Brain microvascular endothelial cell (primary cell): ENCODE measurements at regions not wholly inside any gene's neighbourhood (a gene's known extent, or its start where the extent isn't known, plus 50 kb on each side); places are given as distances from the start of the nearest gene placed in this dataset.
"Not testable (repeated sequence)": the region's sequence is repeated elsewhere in the genome, so short reads cannot be mapped to it uniquely, and the experiment has no call there.

Source experiments
- DNase-seq: peaks from one replicate; pipeline ENCODE4 v3.0.0-alpha.2; 2020
- H3K27ac ChIP-seq: fragments of 250-450 bp; sonication (Bioruptor Pico); 2 replicates; pipeline ENCODE4 v1.5.1; 2020; ENCODE audit warnings: mild to moderate bottlenecking, moderate library complexity
- H3K27me3 ChIP-seq: fragments of 250-450 bp; sonication (Bioruptor Pico); replicated peaks from 2 replicates; pipeline ENCODE4 v1.5.1; 2020; ENCODE audit warnings: mild to moderate bottlenecking
- H3K36me3 ChIP-seq: fragments of 250-450 bp; sonication (Bioruptor Pico); replicated peaks from 2 replicates; pipeline ENCODE4 v1.5.1; 2020; ENCODE audit warnings: mild to moderate bottlenecking
- H3K4me3 ChIP-seq: 2 replicates; pipeline ENCODE4 v1.5.1; 2011; ENCODE audit warnings: low read depth, mild to moderate bottlenecking, control low read depth, low read length, moderate library complexity
- CTCF ChIP-seq: IDR thresholded peaks from 2 replicates; pipeline ENCODE4 v1.5.1; 2011; ENCODE audit warnings: low read depth, mild to moderate bottlenecking, moderate library complexity, low read length, control low read depth, inconsistent platforms; ENCODE audit errors: missing control alignments
- in situ Hi-C: cut with HindIII; loops from 2 replicates; pipeline ENCODE4 v1.10.0; 2017; ENCODE audit warnings: low sequenced_read_pairs, low pct_ligation_motif_present

DNA sequence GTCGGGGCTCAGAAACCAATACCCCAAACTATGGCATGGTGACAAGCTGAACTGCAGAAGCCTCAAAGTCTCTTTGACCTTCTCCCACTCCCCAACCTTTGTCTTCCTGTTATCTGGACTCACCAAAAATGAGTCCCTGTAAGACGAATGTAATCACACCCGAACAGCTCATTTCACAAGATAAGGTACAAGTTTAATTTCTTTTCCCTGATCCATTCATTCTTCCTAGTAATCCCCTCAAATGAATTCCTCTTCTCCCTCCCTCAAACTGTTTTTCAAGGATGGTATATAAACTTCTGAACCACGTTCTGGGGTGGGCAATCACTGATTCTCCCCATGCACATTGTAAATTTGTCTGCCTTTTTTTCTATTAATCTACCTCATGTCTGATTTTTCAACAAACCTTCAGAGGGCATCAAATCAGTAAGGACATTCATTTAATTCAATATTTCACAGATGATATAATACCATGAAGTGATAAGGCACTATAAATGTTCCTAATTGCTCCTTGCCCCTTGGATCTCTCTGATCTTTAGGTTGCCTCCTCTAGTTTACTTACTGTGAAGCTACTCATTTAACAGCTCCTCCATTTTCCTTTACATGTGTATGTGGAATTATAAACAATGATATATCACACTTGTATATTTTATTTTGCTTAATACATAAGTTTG, 77.2 kb downstream of the OR2B2 start:
- Histone ChIP-seq H3K27ac (no peak overlapping the region), H3K36me3 (no peaks in the 10 kb centered on the region), H3K4me3 (no peak overlapping the region), H3K27me3 (no peaks in the 10 kb centered on the region)
- no peak for TF ChIP-seq CTCF
- in situ Hi-C loops: no loop called here
- DNase-seq: no peak

GRCh38 chr6:27834384-27834783, 77.8 kb downstream of the OR2B2 start:
- H3K27ac ChIP-seq: no peak overlapping the region
- in situ Hi-C loops: no loop called here
- no peak for TF ChIP-seq CTCF

DNA sequence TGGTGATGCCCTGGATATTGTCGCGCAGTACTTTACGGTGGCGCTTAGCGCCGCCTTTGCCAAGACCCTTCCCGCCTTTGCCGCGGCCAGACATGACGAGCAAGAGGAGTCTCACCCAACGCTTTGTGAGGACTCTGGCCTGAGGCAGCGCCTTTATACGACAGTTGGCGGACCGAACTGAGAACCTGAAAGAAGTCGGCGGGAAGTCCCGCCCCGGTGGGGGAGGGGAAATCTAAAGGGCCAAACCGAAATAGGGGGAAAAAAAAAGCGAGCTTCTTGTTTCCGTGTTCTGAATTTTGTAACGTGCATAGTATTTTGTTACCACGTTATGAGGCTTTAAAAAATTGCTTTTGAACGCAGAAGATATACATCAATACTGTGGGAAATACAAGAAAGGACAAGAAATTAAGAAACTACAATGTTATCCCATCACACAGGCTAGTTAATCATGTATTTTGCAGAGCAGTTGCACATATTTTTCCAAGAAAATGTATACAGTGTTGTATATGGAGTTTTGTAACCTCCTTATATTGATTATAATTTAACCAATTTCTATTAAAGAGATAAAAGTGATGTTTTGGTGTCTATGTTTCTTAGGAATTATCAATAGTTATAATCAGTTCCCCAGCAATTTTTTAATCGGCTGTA, 80.6 kb downstream of the OR2B2 start:
- H3K36me3 ChIP-seq, in situ Hi-C loops, H3K27me3 ChIP-seq: not testable (repeated sequence)
- Histone ChIP-seq H3K27ac (peak overlapping the region; percentile 39), H3K4me3 (peak overlapping the region; percentile 39)
- peak; percentile 60 for DNase-seq

More at GRCh38 chr6:27834384-27834783, 77.8 kb downstream of the OR2B2 start:
- Histone ChIP-seq H3K27me3 (no peaks in the 10 kb centered on the region), H3K36me3 (no peaks in the 10 kb centered on the region), H3K4me3 (no peak overlapping the region)
- DNase-seq: no peak

DNA sequence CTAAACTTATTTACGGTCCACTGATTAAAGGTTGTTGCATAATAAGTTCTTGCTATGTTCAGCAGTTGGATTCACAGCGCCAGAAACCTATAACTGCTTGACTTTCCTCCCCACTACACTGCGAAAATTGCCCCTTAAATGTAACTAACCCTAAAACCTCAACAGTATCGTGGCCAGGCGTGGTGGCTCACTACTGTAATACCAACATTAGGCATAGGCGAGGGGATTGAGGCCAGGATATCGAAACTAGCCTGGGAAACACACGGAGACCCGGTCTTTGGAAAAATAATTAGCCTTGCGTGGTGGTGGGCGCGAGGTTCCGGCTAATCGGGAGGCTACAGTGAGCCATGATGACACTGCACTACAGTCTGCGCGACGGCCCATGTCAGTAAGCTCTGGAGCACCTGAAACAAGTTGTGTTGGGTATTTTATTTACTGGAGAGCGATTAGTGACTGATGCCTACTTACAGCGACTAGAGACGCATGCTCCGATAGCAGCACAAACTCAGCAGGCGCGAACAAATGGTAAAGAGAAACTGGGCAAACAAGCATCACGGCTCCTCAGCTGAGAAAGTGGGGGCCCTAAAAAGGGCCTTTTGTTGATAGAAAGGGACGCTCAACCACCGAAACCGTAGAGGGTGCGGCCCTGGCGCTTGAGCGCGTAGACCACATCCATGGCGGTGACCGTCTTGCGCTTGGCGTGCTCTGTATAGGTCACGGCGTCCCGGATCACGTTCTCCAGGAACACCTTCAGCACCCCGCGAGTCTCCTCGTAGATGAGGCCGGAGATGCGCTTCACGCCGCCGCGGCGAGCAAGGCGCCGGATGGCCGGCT, 81.4 kb downstream of the OR2B2 start:
- H3K36me3 ChIP-seq, in situ Hi-C loops, H3K27me3 ChIP-seq: not testable (repeated sequence)
- peak overlapping the region; percentile 78 for H3K27ac ChIP-seq
- peak overlapping the region; percentile 71 for H3K4me3 ChIP-seq
- DNase-seq: peak; percentile 13

DNA sequence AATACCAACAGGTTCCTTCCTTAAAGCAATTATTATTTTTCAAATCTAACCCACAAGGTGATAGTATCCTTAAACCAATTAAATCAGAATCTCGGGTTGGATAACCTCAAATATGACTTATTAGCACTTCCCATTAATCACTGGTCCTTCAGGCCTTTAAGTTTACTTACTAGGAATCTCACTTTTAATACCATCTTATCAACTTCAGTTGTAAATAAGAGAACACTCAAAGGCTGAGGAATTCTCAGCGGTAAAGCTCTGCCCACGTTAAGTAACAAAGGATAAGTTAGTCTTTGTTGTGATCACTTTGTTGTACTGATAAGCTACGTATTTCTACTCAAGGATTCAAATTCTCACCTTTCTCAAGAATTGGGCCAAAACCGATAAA, 82.0 kb downstream of the OR2B2 start:
- in situ Hi-C loops: no loop called here
- H3K4me3 ChIP-seq: peak overlapping the region; percentile 71

More for the DNA sequence above, 82.0 kb downstream of the OR2B2 start:
- H3K27ac ChIP-seq: peak overlapping the region; percentile 78
- no peak for DNase-seq
- no peaks in the 10 kb centered on the region for H3K27me3 ChIP-seq
- no peak for TF ChIP-seq CTCF
- no peaks in the 10 kb centered on the region for H3K36me3 ChIP-seq
